ENCODE measurements at regions not wholly inside any gene's neighbourhood (a gene's known extent, or its start where the extent isn't known, plus 50 kb on each side); places are given as distances from the start of the nearest gene placed in this dataset.

- no peak overlapping the region for H3K4me3 ChIP-seq (ENCODE audit: low read length)
- no peaks in the 10 kb centered on the region for H3K27me3 ChIP-seq (ENCODE audit: low read depth, low read length)
- no peak overlapping the region for H2AFZ ChIP-seq (ENCODE audit: low read depth, low read length)
- no peak overlapping the region for H3K9ac ChIP-seq (ENCODE audit: low read length)
- H3K36me3 ChIP-seq (replicated peaks; ENCODE audit: low read depth, low read length) = no peaks in the 10 kb centered on the region
- H4K20me1 ChIP-seq (ENCODE audit: insufficient read depth, low read length) = no peaks in the 10 kb centered on the region
- H3K9me3 ChIP-seq (ENCODE audit: insufficient read depth, low read length) = no peaks in the 10 kb centered on the region
- no peaks in the 10 kb centered on the region for H3K79me2 ChIP-seq (ENCODE audit: low read length)
- no peak overlapping the region for H3K27ac ChIP-seq (ENCODE audit: low read length)
- H3K4me2 ChIP-seq (ENCODE audit: low read length) = no peak overlapping the region
- TF ChIP-seq, protein P1, sequence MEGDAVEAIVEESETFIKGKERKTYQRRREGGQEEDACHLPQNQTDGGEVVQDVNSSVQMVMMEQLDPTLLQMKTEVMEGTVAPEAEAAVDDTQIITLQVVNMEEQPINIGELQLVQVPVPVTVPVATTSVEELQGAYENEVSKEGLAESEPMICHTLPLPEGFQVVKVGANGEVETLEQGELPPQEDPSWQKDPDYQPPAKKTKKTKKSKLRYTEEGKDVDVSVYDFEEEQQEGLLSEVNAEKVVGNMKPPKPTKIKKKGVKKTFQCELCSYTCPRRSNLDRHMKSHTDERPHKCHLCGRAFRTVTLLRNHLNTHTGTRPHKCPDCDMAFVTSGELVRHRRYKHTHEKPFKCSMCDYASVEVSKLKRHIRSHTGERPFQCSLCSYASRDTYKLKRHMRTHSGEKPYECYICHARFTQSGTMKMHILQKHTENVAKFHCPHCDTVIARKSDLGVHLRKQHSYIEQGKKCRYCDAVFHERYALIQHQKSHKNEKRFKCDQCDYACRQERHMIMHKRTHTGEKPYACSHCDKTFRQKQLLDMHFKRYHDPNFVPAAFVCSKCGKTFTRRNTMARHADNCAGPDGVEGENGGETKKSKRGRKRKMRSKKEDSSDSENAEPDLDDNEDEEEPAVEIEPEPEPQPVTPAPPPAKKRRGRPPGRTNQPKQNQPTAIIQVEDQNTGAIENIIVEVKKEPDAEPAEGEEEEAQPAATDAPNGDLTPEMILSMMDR (IDR thresholded peaks at IDR 0.05; ENCODE audit: low read depth, low read length) = no peak
- no peak for TF ChIP-seq EZH2phosphoT487 (IDR thresholded peaks at IDR 0.05; ENCODE audit: low read depth)
- no peaks in the 10 kb centered on the region for H3K4me1 ChIP-seq (ENCODE audit: low read length)
These were observed 426.4 kb upstream of the RPS6KA3 start for GRCh38 chrX:20693078-20693477.

GRCh38 chrX:20686256-20686655, 419.5 kb upstream of the RPS6KA3 start:
- no peak overlapping the region for H3K9ac ChIP-seq (ENCODE audit: low read length)
- H3K4me1 ChIP-seq (ENCODE audit: low read length) = no peaks in the 10 kb centered on the region
- no peaks in the 10 kb centered on the region for H3K79me2 ChIP-seq (ENCODE audit: low read length)
- H4K20me1 ChIP-seq (ENCODE audit: insufficient read depth, low read length) = no peaks in the 10 kb centered on the region
- H3K27me3 ChIP-seq (ENCODE audit: low read depth, low read length) = peaks cover 3% of the 10 kb centered on the region; the same call in 1 of the 2 replicates
- no peaks in the 10 kb centered on the region for H3K36me3 ChIP-seq (replicated peaks; ENCODE audit: low read depth, low read length)
- no peak overlapping the region for H3K4me2 ChIP-seq (ENCODE audit: low read length)
- no peak overlapping the region for H2AFZ ChIP-seq (ENCODE audit: low read depth, low read length)
- no peak overlapping the region for H3K27ac ChIP-seq (ENCODE audit: low read length)
- TF ChIP-seq EZH2phosphoT487 (IDR thresholded peaks at IDR 0.05; ENCODE audit: low read depth) = no peak
- TF ChIP-seq, protein P1 (IDR thresholded peaks at IDR 0.05; ENCODE audit: low read depth, low read length) = no peak
- H3K4me3 ChIP-seq (ENCODE audit: low read length) = no peak overlapping the region
- H3K9me3 ChIP-seq (ENCODE audit: insufficient read depth, low read length) = no peaks in the 10 kb centered on the region

GRCh38 chrX:20685652-20686051, 418.9 kb upstream of the RPS6KA3 start:
- Histone ChIP-seq H3K27ac (ENCODE audit: low read length) (no peak overlapping the region), H3K4me3 (ENCODE audit: low read length) (no peak overlapping the region), H4K20me1 (ENCODE audit: insufficient read depth, low read length) (no peaks in the 10 kb centered on the region), H2AFZ (ENCODE audit: low read depth, low read length) (no peak overlapping the region), H3K4me1 (ENCODE audit: low read length) (no peaks in the 10 kb centered on the region), H3K9ac (ENCODE audit: low read length) (no peak overlapping the region), H3K4me2 (ENCODE audit: low read length) (no peak overlapping the region), H3K79me2 (ENCODE audit: low read length) (no peaks in the 10 kb centered on the region), H3K9me3 (ENCODE audit: insufficient read depth, low read length) (no peaks in the 10 kb centered on the region), H3K27me3 (ENCODE audit: low read depth, low read length) (peaks cover 3% of the 10 kb centered on the region; the same call in 1 of the 2 replicates), H3K36me3 (replicated peaks; ENCODE audit: low read depth, low read length) (no peaks in the 10 kb centered on the region)
- TF ChIP-seq EZH2phosphoT487 (IDR thresholded peaks at IDR 0.05; ENCODE audit: low read depth) = no peak
- TF ChIP-seq, protein P1 (IDR thresholded peaks at IDR 0.05; ENCODE audit: low read depth, low read length) = no peak

GRCh38 chrX:20681683-20682082, 415.0 kb upstream of the RPS6KA3 start:
- Histone ChIP-seq H3K4me1 (ENCODE audit: low read length) (no peaks in the 10 kb centered on the region), H3K4me2 (ENCODE audit: low read length) (no peak overlapping the region), H3K9me3 (ENCODE audit: insufficient read depth, low read length) (no peaks in the 10 kb centered on the region), H3K27me3 (ENCODE audit: low read depth, low read length) (peaks cover 3% of the 10 kb centered on the region; the same call in 1 of the 2 replicates), H3K36me3 (replicated peaks; ENCODE audit: low read depth, low read length) (no peaks in the 10 kb centered on the region), H3K27ac (ENCODE audit: low read length) (no peak overlapping the region), H3K4me3 (ENCODE audit: low read length) (no peak overlapping the region), H3K9ac (ENCODE audit: low read length) (no peak overlapping the region), H2AFZ (ENCODE audit: low read depth, low read length) (no peak overlapping the region), H4K20me1 (ENCODE audit: insufficient read depth, low read length) (no peaks in the 10 kb centered on the region), H3K79me2 (ENCODE audit: low read length) (no peaks in the 10 kb centered on the region)
- TF ChIP-seq, protein P1 (IDR thresholded peaks at IDR 0.05; ENCODE audit: low read depth, low read length) = no peak
- no peak for TF ChIP-seq EZH2phosphoT487 (IDR thresholded peaks at IDR 0.05; ENCODE audit: low read depth)
